ENCODE measurements at regions not wholly inside any gene's neighbourhood (a gene's known extent, or its start where the extent isn't known, plus 50 kb on each side); places are given as distances from the start of the nearest gene placed in this dataset.

- DNase-seq, result no peak
These were observed 748.2 kb upstream of the ADAMTS5 start for GRCh38 chr21:27715131-27715530.

- no peak for DNase-seq
These were observed 746.5 kb upstream of the ADAMTS5 start for GRCh38 chr21:27713154-27714109.

GRCh38 chr21:27704567-27705166 is 737.8 kb upstream of the ADAMTS5 start:
- no peak for DNase-seq

GRCh38 chr21:27703791-27704190 is 736.9 kb upstream of the ADAMTS5 start:
- DNase-seq, result no peak

- DNase-seq, result peak; percentile 68
These were observed 734.2 kb upstream of the ADAMTS5 start for GRCh38 chr21:27700974-27701614.

GRCh38 chr21:27695246-27695645 is 728.4 kb upstream of the ADAMTS5 start:
- no peak for DNase-seq

- no peak for DNase-seq
These were observed 727.8 kb upstream of the ADAMTS5 start for GRCh38 chr21:27694667-27695066.

GRCh38 chr21:27693376-27693775 is 726.5 kb upstream of the ADAMTS5 start:
- no peak for DNase-seq

- DNase-seq, result no peak
These were observed 724.6 kb upstream of the ADAMTS5 start for GRCh38 chr21:27691516-27691915.

- DNase-seq, result no peak
These were observed 724.1 kb upstream of the ADAMTS5 start for GRCh38 chr21:27691006-27691405.

GRCh38 chr21:27690426-27690825 is 723.5 kb upstream of the ADAMTS5 start:
- no peak for DNase-seq

GRCh38 chr21:27688773-27689172 is 721.9 kb upstream of the ADAMTS5 start:
- DNase-seq, result no peak

- DNase-seq, result no peak
These were observed 716.4 kb upstream of the ADAMTS5 start for GRCh38 chr21:27683292-27683691.

GRCh38 chr21:27681841-27682240 is 715.0 kb upstream of the ADAMTS5 start:
- DNase-seq, result no peak

GRCh38 chr21:27681038-27681437 is 714.1 kb upstream of the ADAMTS5 start:
- DNase-seq, result no peak

- DNase-seq, result no peak
These were observed 713.3 kb upstream of the ADAMTS5 start for GRCh38 chr21:27680181-27680580.

- no peak for DNase-seq
These were observed 711.6 kb upstream of the ADAMTS5 start for GRCh38 chr21:27678511-27678910.

GRCh38 chr21:27677546-27677945 is 710.7 kb upstream of the ADAMTS5 start:
- no peak for DNase-seq

GRCh38 chr21:27675306-27675705 is 708.4 kb upstream of the ADAMTS5 start:
- DNase-seq, result no peak

- no peak for DNase-seq
These were observed 707.2 kb upstream of the ADAMTS5 start for GRCh38 chr21:27674041-27674615.

- DNase-seq, result no peak
These were observed 706.7 kb upstream of the ADAMTS5 start for GRCh38 chr21:27673581-27673980.

GRCh38 chr21:27671207-27671606 is 704.3 kb upstream of the ADAMTS5 start:
- no peak for DNase-seq

GRCh38 chr21:27653481-27653880 is 686.6 kb upstream of the ADAMTS5 start:
- DNase-seq, result no peak

Measured in activated CD4-positive, alpha-beta T cell treated with anti-CD3 and anti-CD28 coated beads, Interleukin-10, Interleukin-2, amounts not matched to agents 100 ng/mL and 50 ng/mL, durations not matched to agents 16 hours and 8 hours (primary cell).